IMR-90 (cell line): ENCODE measurements at regions not wholly inside any gene's neighbourhood (a gene's known extent, or its start where the extent isn't known, plus 50 kb on each side); places are given as distances from the start of the nearest gene placed in this dataset.

Experiments
- ATAC-seq: fragments of 200-7000 bp; cut with Tn5 transposase; 2 replicates; pipeline ENCODE4 v1.9.1; 2020; ENCODE audit warnings: low read depth, mild to moderate bottlenecking, moderate library complexity
- BruUV-seq: library from RNA; stranded (reverse); fragments of 400-500 nt; replicated peaks from 2 replicates; lab custom pipeline; 2021; lab: Mats Ljungman, UMichigan
- CTCF ChIA-PET: fragments of 300-600 bp; formaldehyde crosslinking; extraction: SDS; loops from one replicate; lab custom pipeline; 2021; ENCODE audit warnings: antibody characterized with exemption; lab: Yijun Ruan, JAX
- POLR2A ChIA-PET: fragments of 300-600 bp; sonication (Branson Sonifier 250); formaldehyde crosslinking; loops from one replicate; lab custom pipeline; 2022; ENCODE audit warnings: antibody characterized with exemption; ENCODE audit not compliant: unreplicated experiment; lab: Charles Lee
- DNase-seq: peaks from one replicate; pipeline ENCODE4 v3.0.0; 2013
- H2AFZ ChIP-seq: replicated peaks from 2 replicates; pipeline ENCODE3; 2013; ENCODE audit warnings: low read length, mild to moderate bottlenecking; ENCODE audit not compliant: poor library complexity
- H2AK5ac ChIP-seq: 2 replicates; pipeline ENCODE4 v1.6.1; 2013; ENCODE audit warnings: low read depth, low read length, inconsistent platforms
- H2AK9ac ChIP-seq: replicated peaks from 2 replicates; pipeline ENCODE3; 2013; ENCODE audit warnings: mild to moderate bottlenecking, low read depth, low read length, moderate library complexity; ENCODE audit not compliant: poor library complexity
- H2BK120ac ChIP-seq: 2 replicates; pipeline ENCODE4 v1.6.1; 2013; ENCODE audit warnings: low read depth, low read length, inconsistent platforms
- H2BK15ac ChIP-seq: 3 replicates; pipeline ENCODE4 v1.6.1; 2013; ENCODE audit warnings: low read depth, low read length, inconsistent platforms
- H2BK20ac ChIP-seq: 2 replicates; pipeline ENCODE4 v1.6.1; 2013; ENCODE audit warnings: low read depth, mild to moderate bottlenecking, inconsistent platforms, low read length, moderate library complexity
- H2BK5ac ChIP-seq: 2 replicates; pipeline ENCODE4 v1.6.1; 2013; ENCODE audit warnings: mild to moderate bottlenecking, low read depth, low read length, inconsistent platforms; ENCODE audit not compliant: poor library complexity, severe bottlenecking
- H3K14ac ChIP-seq: replicated peaks from 2 replicates; pipeline ENCODE4 v1.6.1; 2013; ENCODE audit warnings: low read depth, low read length, inconsistent platforms
- H3K18ac ChIP-seq: 2 replicates; pipeline ENCODE4 v1.6.1; 2013; ENCODE audit warnings: low read depth, low read length, control low read depth
- H3K23ac ChIP-seq: 2 replicates; pipeline ENCODE4 v1.6.1; 2013; ENCODE audit warnings: low read depth, low read length, inconsistent platforms
- H3K27ac ChIP-seq: 2 replicates; pipeline ENCODE4 v1.5.1; 2013; ENCODE audit warnings: mild to moderate bottlenecking, control low read depth, low read length; ENCODE audit not compliant: insufficient read depth
- H3K27me3 ChIP-seq: 2 replicates; pipeline ENCODE4 v1.6.1; 2013; ENCODE audit warnings: low read length; ENCODE audit not compliant: control insufficient read depth, insufficient read depth
- H3K36me3 ChIP-seq: 2 replicates; pipeline ENCODE4 v1.6.1; 2013; ENCODE audit warnings: low read length, mixed read lengths; ENCODE audit not compliant: control insufficient read depth, insufficient read depth
- H3K4ac ChIP-seq: 2 replicates; pipeline ENCODE4 v1.6.1; 2013; ENCODE audit warnings: low read depth, low read length, inconsistent platforms
- H3K4me1 ChIP-seq: 2 replicates; pipeline ENCODE4 v1.6.1; 2013; ENCODE audit warnings: low read length, mixed read lengths; ENCODE audit not compliant: control insufficient read depth, insufficient read depth
- H3K4me2 ChIP-seq: 2 replicates; pipeline ENCODE4 v1.6.1; 2013; ENCODE audit warnings: low read depth, mild to moderate bottlenecking, control low read depth, low read length, moderate library complexity
- H3K4me3 ChIP-seq: 2 replicates; pipeline ENCODE4 v1.5.1; 2013; ENCODE audit warnings: low read depth, mild to moderate bottlenecking, control low read depth, low read length, moderate library complexity; ENCODE audit not compliant: insufficient read depth
- H3K56ac ChIP-seq: 2 replicates; pipeline ENCODE4 v1.6.1; 2013; ENCODE audit warnings: low read length, inconsistent platforms; ENCODE audit not compliant: insufficient read depth; ENCODE audit errors: extremely low read depth
- H3K79me1 ChIP-seq, 2 experiments: 2 replicates each; pipeline ENCODE4 v1.6.1; 2013; ENCODE audit warnings: low read length in 2 of 2, inconsistent platforms in 1 of 2, low read depth in 1 of 2
- H3K9ac ChIP-seq: 2 replicates; pipeline ENCODE4 v1.6.1; 2013; ENCODE audit warnings: low read depth, low read length, control low read depth
- H3K9me1 ChIP-seq: 2 replicates; pipeline ENCODE4 v1.6.1; 2013; ENCODE audit warnings: low read length, inconsistent platforms; ENCODE audit not compliant: insufficient read depth
- H3K9me3 ChIP-seq: 2 replicates; pipeline ENCODE4 v1.6.1; 2013; ENCODE audit warnings: low read length; ENCODE audit not compliant: control insufficient read depth, insufficient read depth
- H4K20me1 ChIP-seq: 2 replicates; pipeline ENCODE4 v1.6.1; 2013; ENCODE audit warnings: low read length, inconsistent platforms; ENCODE audit not compliant: insufficient read depth
- H4K5ac ChIP-seq: 2 replicates; pipeline ENCODE4 v1.6.1; 2013; ENCODE audit warnings: mild to moderate bottlenecking, low read depth, low read length, control low read depth
- H4K8ac ChIP-seq, 2 experiments: 2 replicates each; pipeline ENCODE4 v1.6.1; 2013; ENCODE audit warnings: low read depth in 2 of 2, low read length in 2 of 2, control low read depth in 1 of 2, inconsistent platforms in 1 of 2
- H4K91ac ChIP-seq: 2 replicates; pipeline ENCODE4 v1.6.1; 2013; ENCODE audit warnings: low read depth, low read length, inconsistent platforms; ENCODE audit not compliant: insufficient read depth
- BHLHE40 ChIP-seq: fragments of 150-350 bp; IDR thresholded peaks from 2 replicates; pipeline ENCODE4 v1.6.1; 2016; ENCODE audit warnings: mild to moderate bottlenecking, low read depth, low read length
- CEBPB ChIP-seq: IDR thresholded peaks from 2 replicates; pipeline ENCODE4 v1.6.1; 2012; ENCODE audit warnings: low read depth, low read length, improper control_type of control experiment
- CHD1 ChIP-seq: IDR thresholded peaks from 2 replicates; pipeline ENCODE4 v1.6.1; 2012; ENCODE audit warnings: low read depth, low read length, improper control_type of control experiment
- ELK1 ChIP-seq: fragments of 150-350 bp; IDR thresholded peaks from 2 replicates; pipeline ENCODE4 v1.6.1; 2016; ENCODE audit warnings: low read depth, mild to moderate bottlenecking, low read length, moderate library complexity, borderline replicate concordance
- FOS ChIP-seq: fragments of 150-350 bp; IDR thresholded peaks from 2 replicates; pipeline ENCODE4 v1.6.1; 2016; ENCODE audit warnings: low read depth, low read length
- MAFK ChIP-seq: IDR thresholded peaks from 2 replicates; pipeline ENCODE4 v1.6.1; 2012; ENCODE audit warnings: low read depth, low read length, improper control_type of control experiment
- MAZ ChIP-seq: IDR thresholded peaks from 2 replicates; pipeline ENCODE4 v1.6.1; 2012; ENCODE audit warnings: low read depth, mild to moderate bottlenecking, low read length, improper control_type of control experiment, moderate library complexity, borderline replicate concordance
- MXI1 ChIP-seq: IDR thresholded peaks from 2 replicates; pipeline ENCODE4 v1.6.1; 2012; ENCODE audit warnings: low read depth, mild to moderate bottlenecking, low read length, moderate library complexity, borderline replicate concordance
- NFE2L2 ChIP-seq: fragments of 150-350 bp; IDR thresholded peaks from 2 replicates; pipeline ENCODE4 v1.6.1; 2016; ENCODE audit warnings: low read depth, mild to moderate bottlenecking, low read length
- POLR2A ChIP-seq: IDR thresholded peaks from 2 replicates; pipeline ENCODE4 v1.6.1; 2012; ENCODE audit warnings: mild to moderate bottlenecking, low read depth, low read length
- RAD21 ChIP-seq: IDR thresholded peaks from 2 replicates; pipeline ENCODE4 v1.6.1; 2012; ENCODE audit warnings: low read length, improper control_type of control experiment
- RCOR1 ChIP-seq: IDR thresholded peaks from 2 replicates; pipeline ENCODE4 v1.6.1; 2012; ENCODE audit warnings: mild to moderate bottlenecking, low read length, improper control_type of control experiment; ENCODE audit not compliant: insufficient replicate concordance
- RFX5 ChIP-seq: IDR thresholded peaks from 2 replicates; pipeline ENCODE4 v1.8.0; 2012; ENCODE audit warnings: low read depth, mild to moderate bottlenecking, low read length, moderate library complexity
- SMC3 ChIP-seq: fragments of 150-350 bp; IDR thresholded peaks from 2 replicates; pipeline ENCODE4 v1.6.1; 2016; ENCODE audit warnings: low read depth, mild to moderate bottlenecking, antibody characterized with exemption, low read length, moderate library complexity
- USF2 ChIP-seq: fragments of 150-350 bp; IDR thresholded peaks from 2 replicates; pipeline ENCODE4 v1.6.1; 2017; ENCODE audit warnings: mild to moderate bottlenecking, antibody characterized with exemption, low read length, low read depth
- WGBS, 2 experiments: methylation state at CpG; one replicate each; pipeline versions ENCODE4 v1.1.5 to v1.1.7; 2013; ENCODE audit warnings: missing lambda C conversion rate in 2 of 2; ENCODE audit not compliant: insufficient read length in 1 of 2; ENCODE audit errors: extremely low coverage in 2 of 2; 5-methylcytosine and 5-hydroxymethylcytosine counted together
- dilution Hi-C: fragments of 300-500 bp; cut with HindIII; formaldehyde crosslinking; loops from one replicate; pipeline ENCODE4 v1.14.3; 2018; ENCODE audit warnings: low sequenced_read_pairs; ENCODE audit not compliant: unreplicated experiment
- in situ Hi-C: fragments of 300-500 bp; cut with MboI; formaldehyde crosslinking; loops from 3 replicates; pipeline ENCODE4 v1.14.3; 2019; ENCODE audit warnings: low sequenced_read_pairs, inconsistent platforms, mixed read lengths
- intact Hi-C: fragments of 100-400 bp; cut with micrococcal nuclease; formaldehyde crosslinking; loops from 2 replicates; pipeline ENCODE4 v1.10.0; 2022
- TF ChIP-seq, protein P1 (sequence below): conservative IDR thresholded peaks from 2 replicates; pipeline ENCODE4 v1.5.1; 2012; ENCODE audit warnings: mild to moderate bottlenecking, low read depth, low read length, improper control_type of control experiment

- no peaks in the 10 kb centered on the region for H3K79me1 ChIP-seq
- no peak overlapping the region for H2BK15ac ChIP-seq
- 0 out of 2 replicates have a peak, but pooled peaks cover 1% of the 10 kb centered on the region for H3K4me1 ChIP-seq
- H2AFZ ChIP-seq: no peak overlapping the region
- H3K36me3 ChIP-seq: no peaks in the 10 kb centered on the region
- H3K27me3 ChIP-seq: no peaks in the 10 kb centered on the region
- no peak overlapping the region for H3K4me2 ChIP-seq
- no peak overlapping the region; the same call in 1 of the 2 replicates for H2BK20ac ChIP-seq
- CTCF ChIA-PET: no interaction called here
- peak overlapping the region; percentile 20; the same call in 1 of the 2 replicates for H3K23ac ChIP-seq
- dilution Hi-C loops: no loop called here
- H3K4me3 ChIP-seq: no peak overlapping the region
- no TSS peak for BruUV-seq
- H2BK120ac ChIP-seq: peak overlapping the region; percentile 57; the same call in 1 of the 2 replicates
- H4K20me1 ChIP-seq: no peaks in the 10 kb centered on the region
- no peak for TF ChIP-seq SMC3
- TF ChIP-seq USF2: no peak
- no peak for TF ChIP-seq MAZ
- TF ChIP-seq RFX5: no peak
- no peak for TF ChIP-seq BHLHE40
- TF ChIP-seq FOS: no peak
- no peak for TF ChIP-seq MAFK
- TF ChIP-seq CHD1: no peak
- TF ChIP-seq MXI1: no peak
- no peak for TF ChIP-seq POLR2A
- no peak for TF ChIP-seq RCOR1
- no peak for TF ChIP-seq CEBPB
- TF ChIP-seq NFE2L2: no peak
- no peak for TF ChIP-seq ELK1
- TF ChIP-seq RAD21: no peak
- TF ChIP-seq, protein P1, sequence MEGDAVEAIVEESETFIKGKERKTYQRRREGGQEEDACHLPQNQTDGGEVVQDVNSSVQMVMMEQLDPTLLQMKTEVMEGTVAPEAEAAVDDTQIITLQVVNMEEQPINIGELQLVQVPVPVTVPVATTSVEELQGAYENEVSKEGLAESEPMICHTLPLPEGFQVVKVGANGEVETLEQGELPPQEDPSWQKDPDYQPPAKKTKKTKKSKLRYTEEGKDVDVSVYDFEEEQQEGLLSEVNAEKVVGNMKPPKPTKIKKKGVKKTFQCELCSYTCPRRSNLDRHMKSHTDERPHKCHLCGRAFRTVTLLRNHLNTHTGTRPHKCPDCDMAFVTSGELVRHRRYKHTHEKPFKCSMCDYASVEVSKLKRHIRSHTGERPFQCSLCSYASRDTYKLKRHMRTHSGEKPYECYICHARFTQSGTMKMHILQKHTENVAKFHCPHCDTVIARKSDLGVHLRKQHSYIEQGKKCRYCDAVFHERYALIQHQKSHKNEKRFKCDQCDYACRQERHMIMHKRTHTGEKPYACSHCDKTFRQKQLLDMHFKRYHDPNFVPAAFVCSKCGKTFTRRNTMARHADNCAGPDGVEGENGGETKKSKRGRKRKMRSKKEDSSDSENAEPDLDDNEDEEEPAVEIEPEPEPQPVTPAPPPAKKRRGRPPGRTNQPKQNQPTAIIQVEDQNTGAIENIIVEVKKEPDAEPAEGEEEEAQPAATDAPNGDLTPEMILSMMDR: no peak
- no peak overlapping the region for H2AK9ac ChIP-seq
- POLR2A ChIA-PET: no interaction called here
- no peak overlapping the region for H3K9ac ChIP-seq
- intact Hi-C loops: no loop called here
- no peaks in the 10 kb centered on the region; the same call in 1 of the 2 replicates for H3K9me1 ChIP-seq
- H2AK5ac ChIP-seq: no peak overlapping the region
- no peak overlapping the region; the same call in 1 of the 2 replicates for H4K91ac ChIP-seq
- no peak overlapping the region for H3K27ac ChIP-seq
- 0 out of 2 replicates have a peak overlapping the region, but pooled peaks have one; percentile 25 for H3K14ac ChIP-seq
- H4K8ac ChIP-seq: no peak overlapping the region
- WGBS, 2 experiments: no CpG with 5 or more reads among the region's 1 CpG
- in situ Hi-C loops: no loop called here
- H4K5ac ChIP-seq: no peak overlapping the region
- peak overlapping the region; percentile 60 for H2BK5ac ChIP-seq
- DNase-seq: peak; percentile 28
- peak overlapping the region; percentile 48; the same call in 1 of the 2 replicates for H3K18ac ChIP-seq
- H3K9me3 ChIP-seq: no peaks in the 10 kb centered on the region
- ATAC-seq: no peak
- H3K4ac ChIP-seq: 0 out of 2 replicates have a peak overlapping the region, but pooled peaks have one; percentile 9
- no peak overlapping the region for H3K56ac ChIP-seq
Observed at GRCh38 chr18:28767201-28767600, 590.3 kb upstream of the CDH2 start.
